HepG2 (cell line): ENCODE measurements at regions not wholly inside any gene's neighbourhood (a gene's known extent, or its start where the extent isn't known, plus 50 kb on each side); places are given as distances from the start of the nearest gene placed in this dataset.

Source experiments
- ATAC-seq: fragments of 200-7000 bp; cut with Tn5 transposase; 3 replicates; pipeline ENCODE4 v1.9.1; 2020; ENCODE audit warnings: mild to moderate bottlenecking, moderate library complexity
- BruUV-seq: library from RNA; stranded (reverse); fragments of 400-500 nt; replicated peaks from 2 replicates; lab custom pipeline; 2021; lab: Mats Ljungman, UMichigan
- CTCF ChIA-PET: fragments of 300-600 bp; formaldehyde crosslinking; extraction: SDS; loops from one replicate; lab custom pipeline; 2021; ENCODE audit warnings: low total read pairs, inconsistent platforms, low intra/inter-chr PET ratio; lab: Yijun Ruan, JAX
- POLR2A ChIA-PET: fragments of 350-600 bp; sonication (Branson Sonifier 250); formaldehyde crosslinking; loops from one replicate; lab custom pipeline; 2020; ENCODE audit warnings: antibody characterized with exemption, inconsistent platforms; lab: Yijun Ruan, JAX
- DNase-seq: peaks from one replicate; pipeline ENCODE4 v3.0.0-alpha.2; 2015; ENCODE audit warnings: low spot score
- FAIRE-seq: peaks from 3 replicates; lab custom pipeline; 2011; peaks lifted over from hg19 to GRCh38; lab: Jason Lieb, UNC
- H2AFZ ChIP-seq: one replicate; pipeline ENCODE4 v1.6.1; 2011; ENCODE audit warnings: low read length, inconsistent platforms
- H3K27ac ChIP-seq: fragments of 300-600 bp; 3 replicates; pipeline ENCODE4 v1.8.0; 2011; ENCODE audit warnings: mixed run types, mild to moderate bottlenecking, mixed read lengths, low read length, inconsistent platforms; ENCODE audit not compliant: insufficient read depth; ENCODE audit errors: extremely low read length
- H3K27me3 ChIP-seq, 2 experiments: fragments of 200-600 bp in 1 of 2; 2 replicates in 1 of 2; 3 replicates in 1 of 2; pipeline versions ENCODE4 v1.6.0 to v1.8.0; 2011; ENCODE audit warnings: low read length in 2 of 2, mild to moderate bottlenecking in 2 of 2, moderate library complexity in 2 of 2, inconsistent platforms in 1 of 2; ENCODE audit not compliant: insufficient read depth in 2 of 2, control insufficient read depth in 1 of 2
- H3K36me3 ChIP-seq, 2 experiments: fragments of 200-600 bp in 1 of 2; replicated peaks in 1 of 2; 2 replicates in 1 of 2; 3 replicates in 1 of 2; pipeline versions ENCODE4 v1.5.1 to v1.8.0; 2011; ENCODE audit warnings: low read length in 2 of 2, inconsistent platforms in 1 of 2; ENCODE audit not compliant: insufficient read depth in 2 of 2, control insufficient read depth in 1 of 2
- H3K4me1 ChIP-seq: 2 replicates; pipeline ENCODE4 v1.5.1; 2012; ENCODE audit warnings: low read length, inconsistent platforms; ENCODE audit not compliant: insufficient read depth
- H3K4me2 ChIP-seq: 2 replicates; pipeline ENCODE4 v1.6.0; 2011; ENCODE audit warnings: low read depth, low read length, inconsistent platforms
- H3K4me3 ChIP-seq, 3 experiments: fragments of 200-600 bp in 1 of 3; sonication (generic), shearing (Covaris generic) in 1 of 3; replicated peaks in 1 of 3; 2 replicates each; pipeline ENCODE4 v1.5.1; 2011 to 2016; ENCODE audit warnings: low read length in 3 of 3, inconsistent platforms in 2 of 3, low read depth in 2 of 3, mild to moderate bottlenecking in 2 of 3, control low read depth in 1 of 3, mixed read lengths in 1 of 3; ENCODE audit not compliant: insufficient read depth in 1 of 3
- H3K79me2 ChIP-seq: one replicate; pipeline ENCODE4 v1.6.1; 2011; ENCODE audit warnings: low read length, inconsistent platforms; ENCODE audit not compliant: insufficient read depth
- H3K9ac ChIP-seq: 2 replicates; pipeline ENCODE4 v1.6.0; 2011; ENCODE audit warnings: mild to moderate bottlenecking, low read depth, low read length, inconsistent platforms; ENCODE audit not compliant: insufficient read depth
- H3K9me3 ChIP-seq: 2 replicates; pipeline ENCODE4 v1.5.1; 2012; ENCODE audit warnings: mild to moderate bottlenecking, low read length
- H4K20me1 ChIP-seq: 2 replicates; pipeline ENCODE4 v1.6.0; 2011; ENCODE audit warnings: inconsistent platforms, mild to moderate bottlenecking, low read length, moderate library complexity; ENCODE audit not compliant: insufficient read depth
- HNRNPL ChIP-seq: fragments of 200-400 bp; formaldehyde crosslinking; IDR thresholded peaks from 2 replicates; pipeline ENCODE4 v1.6.1; 2017; ENCODE audit warnings: mild to moderate bottlenecking, low read depth, low read length
- JUNB ChIP-seq: sonication (generic); formaldehyde crosslinking; IDR thresholded peaks from 2 replicates; pipeline ENCODE4 v1.8.0; 2022; ENCODE audit warnings: missing genetic modification reagents, mild to moderate bottlenecking, borderline replicate concordance
- NFATC3 ChIP-seq: sonication (generic); formaldehyde crosslinking; IDR thresholded peaks from 2 replicates; pipeline ENCODE4 v1.5.1; 2020; ENCODE audit warnings: mild to moderate bottlenecking, missing genetic modification reagents
- PLRG1 ChIP-seq: fragments of 450-650 bp; conservative IDR thresholded peaks from 2 replicates; pipeline ENCODE4 v1.6.1; 2016
- ZSCAN20 ChIP-seq: sonication (generic); formaldehyde crosslinking; IDR thresholded peaks from 2 replicates; pipeline ENCODE4 v1.4.0; 2020; ENCODE audit warnings: missing genetic modification reagents, mild to moderate bottlenecking, borderline replicate concordance
- ZSCAN25 ChIP-seq: sonication (generic); formaldehyde crosslinking; IDR thresholded peaks from 2 replicates; pipeline ENCODE4 v1.8.0; 2022; ENCODE audit warnings: mild to moderate bottlenecking, missing genetic modification reagents
- WGBS: methylation state at CpG from one replicate; pipeline ENCODE4 v1.1.6; 2017; ENCODE audit warnings: low lambda C conversion rate; 5-methylcytosine and 5-hydroxymethylcytosine counted together
- in situ Hi-C: cut with HindIII; loops from 2 replicates; pipeline ENCODE4 v1.10.0; 2017; ENCODE audit warnings: low pct_unique_long_range_greater_than_20kb; ENCODE audit not compliant: extremely low pct_ligation_motif_present
- intact Hi-C: fragments of 100-400 bp; cut with micrococcal nuclease; formaldehyde crosslinking; loops from one replicate; pipeline ENCODE4 v1.10.0; 2022; ENCODE audit not compliant: unreplicated experiment
- TF ChIP-seq, protein P1 (sequence below): sonication (generic); formaldehyde crosslinking; conservative IDR thresholded peaks from 2 replicates; pipeline ENCODE4 v1.8.1; 2023; ENCODE audit warnings: missing genetic modification reagents

- TF ChIP-seq ZSCAN25 (no peak), HNRNPL (no peak), PLRG1 (no peak), NFATC3 (no peak)
Measured at GRCh38 chr12:92619026-92619425, 83.8 kb upstream of the PLEKHG7 start (continued).

DNA sequence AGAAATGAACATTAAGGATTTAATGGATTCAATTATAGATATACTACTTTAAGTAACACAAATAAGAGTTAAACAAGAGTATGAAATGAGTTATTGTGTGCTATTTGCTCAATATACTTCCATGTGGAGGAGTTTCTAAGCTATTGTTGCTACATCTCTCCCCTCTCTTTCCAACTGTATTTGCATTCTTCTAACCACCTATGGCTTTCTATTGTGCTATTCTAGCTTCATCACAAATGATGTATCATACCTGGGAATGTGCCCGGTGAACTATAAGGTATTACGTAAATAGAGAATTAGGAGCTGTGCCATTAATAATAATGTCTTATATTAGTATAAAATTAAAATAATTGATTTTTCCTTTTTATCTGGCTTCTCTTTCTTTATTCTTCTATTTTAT, 87.1 kb upstream of the PLEKHG7 start:
- Histone ChIP-seq H3K27me3 (no peaks in the 10 kb centered on the region), H3K4me3 (no peak overlapping the region), H2AFZ (no peak overlapping the region), H3K9me3 (no peaks in the 10 kb centered on the region), H3K27ac (no peak overlapping the region), H3K9ac (no peak overlapping the region), H4K20me1 (no peaks in the 10 kb centered on the region), H3K4me1 (no peaks in the 10 kb centered on the region), H3K36me3 (no peaks in the 10 kb centered on the region), H3K4me2 (no peak overlapping the region), H3K79me2 (no peaks in the 10 kb centered on the region)
- DNase-seq (no peak), ATAC-seq (no peak), FAIRE-seq (no peak)
- no TSS peak for BruUV-seq
- intact Hi-C loops = no loop called here
- in situ Hi-C loops = loop anchor here (25.0 kb wide), 1 partner anchor 1228 kb away; no protein-coding TSS in a partner anchor
- ChIA-PET CTCF (no interaction called here), POLR2A (no interaction called here)
- WGBS = 82% methylated on average over 2 of the region's 2 CpGs
- TF ChIP-seq ZSCAN20 (CRISPR knock-in tag) = no peak
- TF ChIP-seq, protein P1, sequence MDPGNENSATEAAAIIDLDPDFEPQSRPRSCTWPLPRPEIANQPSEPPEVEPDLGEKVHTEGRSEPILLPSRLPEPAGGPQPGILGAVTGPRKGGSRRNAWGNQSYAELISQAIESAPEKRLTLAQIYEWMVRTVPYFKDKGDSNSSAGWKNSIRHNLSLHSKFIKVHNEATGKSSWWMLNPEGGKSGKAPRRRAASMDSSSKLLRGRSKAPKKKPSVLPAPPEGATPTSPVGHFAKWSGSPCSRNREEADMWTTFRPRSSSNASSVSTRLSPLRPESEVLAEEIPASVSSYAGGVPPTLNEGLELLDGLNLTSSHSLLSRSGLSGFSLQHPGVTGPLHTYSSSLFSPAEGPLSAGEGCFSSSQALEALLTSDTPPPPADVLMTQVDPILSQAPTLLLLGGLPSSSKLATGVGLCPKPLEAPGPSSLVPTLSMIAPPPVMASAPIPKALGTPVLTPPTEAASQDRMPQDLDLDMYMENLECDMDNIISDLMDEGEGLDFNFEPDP (CRISPR knock-in tag) = no peak

GRCh38 chr12:92615086-92615485, 87.7 kb upstream of the PLEKHG7 start:
- no peaks in the 10 kb centered on the region for H3K27me3 ChIP-seq
- H3K4me1 ChIP-seq = no peaks in the 10 kb centered on the region
- FAIRE-seq = no peak
- BruUV-seq = no TSS peak
- in situ Hi-C loops = loop anchor here (25.0 kb wide), 1 partner anchor 1228 kb away; no protein-coding TSS in a partner anchor
- H3K9ac ChIP-seq = no peak overlapping the region
- no peak for TF ChIP-seq JUNB
- TF ChIP-seq, all 625 proteins: peak for 0
- POLR2A ChIA-PET = no interaction called here
- Histone ChIP-seq H4K20me1 (no peaks in the 10 kb centered on the region), H3K4me2 (no peak overlapping the region), H2AFZ (no peak overlapping the region), H3K79me2 (no peaks in the 10 kb centered on the region), H3K27ac (no peak overlapping the region), H3K4me3 (no peak overlapping the region), H3K36me3 (no peaks in the 10 kb centered on the region), H3K9me3 (no peaks in the 10 kb centered on the region)
- DNase-seq (no peak), ATAC-seq (no peak)
- intact Hi-C loops = no loop called here
- CTCF ChIA-PET = no interaction called here
